H1 (cell line): ENCODE measurements at regions not wholly inside any gene's neighbourhood (a gene's known extent, or its start where the extent isn't known, plus 50 kb on each side); places are given as distances from the start of the nearest gene placed in this dataset.

Source experiments
- CTCF ChIA-PET: fragments of 300-600 bp; sonication (Branson Sonifier 250); formaldehyde crosslinking; loops from one replicate; lab custom pipeline; 2021; ENCODE audit not compliant: partially characterized antibody; lab: Charles Lee
- POLR2A ChIA-PET: fragments of 300-600 bp; sonication (Branson Sonifier 250); formaldehyde crosslinking; loops from one replicate; lab custom pipeline; 2021; ENCODE audit warnings: inconsistent platforms; ENCODE audit not compliant: partially characterized antibody; lab: Charles Lee
- DNase-seq, 2 experiments: peaks; one replicate each; pipeline versions ENCODE4 v3.0.0 to v3.0.0-alpha.2; 2010 to 2022; ENCODE audit warnings: low spot score in 2 of 2, low read depth in 1 of 2, mixed read lengths in 1 of 2
- FAIRE-seq: peaks from 2 replicates; lab custom pipeline; 2011; peaks lifted over from hg19 to GRCh38; lab: Jason Lieb, UNC
- H2AFZ ChIP-seq: 2 replicates; pipeline ENCODE4 v1.8.1; 2012; ENCODE audit warnings: low read length, inconsistent platforms
- H2AK5ac ChIP-seq: 2 replicates; pipeline ENCODE4 v1.6.1; 2013; ENCODE audit warnings: low read depth, low read length
- H2BK120ac ChIP-seq: replicated peaks from 2 replicates; pipeline ENCODE3; 2013; ENCODE audit warnings: low read depth, low read length, inconsistent platforms
- H2BK12ac ChIP-seq: 2 replicates; pipeline ENCODE4 v1.6.1; 2013; ENCODE audit warnings: low read depth, low read length
- H2BK15ac ChIP-seq: 2 replicates; pipeline ENCODE4 v1.6.1; 2013; ENCODE audit warnings: low read length
- H2BK20ac ChIP-seq: 2 replicates; pipeline ENCODE4 v1.6.1; 2013; ENCODE audit warnings: low read length
- H2BK5ac ChIP-seq: 2 replicates; pipeline ENCODE4 v1.6.1; 2013; ENCODE audit warnings: low read depth, low read length
- H3K14ac ChIP-seq: 2 replicates; pipeline ENCODE4 v1.6.1; 2013; ENCODE audit warnings: inconsistent platforms; ENCODE audit not compliant: insufficient read length
- H3K18ac ChIP-seq: 2 replicates; pipeline ENCODE4 v1.6.1; 2013; ENCODE audit warnings: low read length; ENCODE audit errors: extremely low read depth
- H3K23ac ChIP-seq: 2 replicates; pipeline ENCODE4 v1.6.1; 2013; ENCODE audit warnings: inconsistent platforms; ENCODE audit not compliant: insufficient read length
- H3K23me2 ChIP-seq: 2 replicates; pipeline ENCODE4 v1.6.1; 2013; ENCODE audit warnings: low read depth, low read length
- H3K27ac ChIP-seq: 2 replicates; pipeline ENCODE4 v1.6.1; 2011; ENCODE audit warnings: low read depth, low read length, inconsistent platforms
- H3K27me3 ChIP-seq, 4 experiments: replicated peaks in 1 of 4; 1 replicate in 1 of 4; 2 replicates in 3 of 4; pipeline versions ENCODE4 v1.6.1 to v1.8.1; 2011 to 2013; ENCODE audit warnings: low read length in 3 of 4, mild to moderate bottlenecking in 3 of 4, inconsistent platforms in 2 of 4, mixed read lengths in 2 of 4, moderate library complexity in 1 of 4; ENCODE audit not compliant: control insufficient read depth in 3 of 4, insufficient read depth in 3 of 4; ENCODE audit errors: extremely low read depth in 1 of 4
- H3K36me3 ChIP-seq, 4 experiments: 2 replicates each; pipeline versions ENCODE4 v1.6.1 to v1.8.1; 2011 to 2013; ENCODE audit warnings: mild to moderate bottlenecking in 4 of 4, low read length in 3 of 4, moderate library complexity in 2 of 4, control low read depth in 1 of 4, inconsistent platforms in 1 of 4; ENCODE audit not compliant: insufficient read depth in 4 of 4, control insufficient read depth in 2 of 4
- H3K4ac ChIP-seq: replicated peaks from 2 replicates; pipeline ENCODE3; 2013; ENCODE audit warnings: low read length, low read depth, mixed read lengths, inconsistent platforms; ENCODE audit not compliant: insufficient read length
- H3K4me1 ChIP-seq, 4 experiments: replicated peaks in 1 of 4; 1 replicate in 1 of 4; 2 replicates in 3 of 4; pipeline versions ENCODE4 v1.6.1 to v1.8.1; 2011 to 2013; ENCODE audit warnings: low read length in 3 of 4, inconsistent platforms in 2 of 4, mixed read lengths in 1 of 4; ENCODE audit not compliant: insufficient read depth in 4 of 4, control insufficient read depth in 3 of 4
- H3K4me2 ChIP-seq, 2 experiments: 2 replicates each; pipeline versions ENCODE4 v1.6.1 to v1.8.1; 2011 to 2013; ENCODE audit warnings: low read depth in 2 of 2, low read length in 2 of 2, control low read depth in 1 of 2, inconsistent platforms in 1 of 2, mild to moderate bottlenecking in 1 of 2; ENCODE audit not compliant: insufficient read depth in 1 of 2
- H3K4me3 ChIP-seq, 4 experiments: fragments of 200-600, 300-600 bp in 1 of 4; sonication (generic), shearing (Covaris generic), sonication (Bioruptor Twin) in 1 of 4; 2 replicates each; pipeline versions ENCODE4 v1.5.1 to v1.8.1; 2011 to 2016; ENCODE audit warnings: low read length in 4 of 4, low read depth in 3 of 4, control low read depth in 2 of 4, inconsistent platforms in 2 of 4, mild to moderate bottlenecking in 2 of 4, mixed read lengths in 1 of 4, moderate library complexity in 1 of 4; ENCODE audit not compliant: insufficient read depth in 2 of 4; ENCODE audit errors: extremely low read depth in 1 of 4
- H3K56ac ChIP-seq: replicated peaks from 2 replicates; pipeline ENCODE3; 2013; ENCODE audit warnings: low read depth, mild to moderate bottlenecking, mixed read lengths, low read length, inconsistent platforms; ENCODE audit not compliant: insufficient read length
- H3K79me1 ChIP-seq: 2 replicates; pipeline ENCODE4 v1.6.1; 2013; ENCODE audit warnings: low read depth, low read length, control low read depth
- H3K79me2 ChIP-seq, 2 experiments: 2 replicates each; pipeline versions ENCODE4 v1.6.1 to v1.8.1; 2012 to 2013; ENCODE audit warnings: low read length in 2 of 2, mild to moderate bottlenecking in 2 of 2, inconsistent platforms in 1 of 2; ENCODE audit not compliant: insufficient read depth in 2 of 2, control insufficient read depth in 1 of 2
- H3K9ac ChIP-seq, 4 experiments: replicated peaks in 1 of 4; 1 replicate in 1 of 4; 2 replicates in 3 of 4; pipeline versions ENCODE4 v1.6.1 to v1.8.1; 2011 to 2013; ENCODE audit warnings: low read depth in 3 of 4, low read length in 3 of 4, control low read depth in 2 of 4, mild to moderate bottlenecking in 2 of 4, moderate library complexity in 2 of 4, inconsistent platforms in 1 of 4; ENCODE audit errors: extremely low read depth in 1 of 4
- H3K9me3 ChIP-seq, 2 experiments: 2 replicates each; pipeline versions ENCODE4 v1.6.1 to v1.8.1; 2012 to 2013; ENCODE audit warnings: mild to moderate bottlenecking in 2 of 2, moderate library complexity in 2 of 2, control low read depth in 1 of 2, inconsistent platforms in 1 of 2, low read depth in 1 of 2, low read length in 1 of 2, mixed read lengths in 1 of 2; ENCODE audit not compliant: insufficient read depth in 2 of 2
- H4K20me1 ChIP-seq, 2 experiments: replicated peaks in 1 of 2; 2 replicates each; pipeline versions ENCODE3 to v1.8.1; 2011 to 2013; ENCODE audit warnings: inconsistent platforms in 2 of 2, low read length in 2 of 2, mild to moderate bottlenecking in 1 of 2; ENCODE audit not compliant: insufficient read depth in 2 of 2, control insufficient read depth in 1 of 2
- H4K5ac ChIP-seq: 2 replicates; pipeline ENCODE4 v1.6.1; 2013; ENCODE audit warnings: low read length, low read depth, mixed read lengths, inconsistent platforms; ENCODE audit not compliant: insufficient read length
- H4K8ac ChIP-seq: 2 replicates; pipeline ENCODE4 v1.8.0; 2013; ENCODE audit warnings: mild to moderate bottlenecking, moderate library complexity, low read length, inconsistent platforms; ENCODE audit not compliant: insufficient read depth; ENCODE audit errors: extremely low read depth
- H4K91ac ChIP-seq: replicated peaks from 2 replicates; pipeline ENCODE3; 2013; ENCODE audit warnings: low read length, mixed read lengths, inconsistent platforms; ENCODE audit not compliant: insufficient read length
- ASH2L ChIP-seq: fragments of 200-600, 300-600 bp; sonication (generic); IDR thresholded peaks from one replicate; pipeline ENCODE4 v1.7.1; 2017; ENCODE audit warnings: low read length
- BACH1 ChIP-seq: IDR thresholded peaks from 2 replicates; pipeline ENCODE4 v1.6.1; 2012; ENCODE audit warnings: low read length, improper control_type of control experiment
- WGBS, 2 experiments: shearing (Covaris generic) in 1 of 2; methylation state at CpG; one replicate each; pipeline versions ENCODE4 v1.1.6 to v1.1.7; 2013 to 2015; ENCODE audit warnings: low lambda C conversion rate in 2 of 2, mixed read lengths in 2 of 2, inconsistent platforms in 1 of 2, low coverage in 1 of 2, missing lambda C conversion rate in 1 of 2; ENCODE audit not compliant: insufficient replicate concordance in 2 of 2, insufficient coverage in 1 of 2, insufficient read length in 1 of 2; ENCODE audit errors: extremely low coverage in 1 of 2, missing lambda C conversion rate in 1 of 2; 5-methylcytosine and 5-hydroxymethylcytosine counted together

- no peak overlapping the region for H3K4ac ChIP-seq
- ChIA-PET POLR2A (no interaction called here), CTCF (interaction anchor here (1.1 kb wide), 1 partner anchor 67 kb away, joined by 3 read pairs; no protein-coding TSS in a partner anchor)
- H3K9ac ChIP-seq = no peak overlapping the region
- H3K23me2 ChIP-seq = 0 out of 2 replicates have a peak, but pooled peaks cover 1% of the 10 kb centered on the region
- H3K4me2 ChIP-seq = peak overlapping the region; percentile 12 to 24; a peak in 2 of 4 replicates
- H3K27ac ChIP-seq = no peak overlapping the region
- 76% methylated on average over 20 of the region's 20 CpGs; no CpG with 5 or more reads in 1 of the 2 experiments for whole genome bisulfite sequencing, 2 experiments
- no peak overlapping the region for H2AK5ac ChIP-seq
- H3K14ac ChIP-seq = no peak overlapping the region
- peaks cover 0 to 6% of the 10 kb centered on the region in 2 experiments; a peak in 2 of 4 replicates for H3K9me3 ChIP-seq
- H3K23ac ChIP-seq = no peak overlapping the region
- no peak overlapping the region for H2BK120ac ChIP-seq
- no peaks in the 10 kb centered on the region for H3K27me3 ChIP-seq
- peak overlapping the region; percentile 91 for H2AFZ ChIP-seq
- FAIRE-seq = no peak
- H3K36me3 ChIP-seq = no peaks in the 10 kb centered on the region
- no peaks in the 10 kb centered on the region for H3K79me2 ChIP-seq
- H3K18ac ChIP-seq = peak overlapping the region; percentile 73; the same call in 1 of the 2 replicates
- DNase-seq = no peak
- H2BK15ac ChIP-seq = 0 out of 2 replicates have a peak overlapping the region, but pooled peaks have one; percentile 88
- no peak overlapping the region for H2BK20ac ChIP-seq
- H4K8ac ChIP-seq = no peak overlapping the region
- H4K5ac ChIP-seq = no peak overlapping the region
- no peak overlapping the region for H4K91ac ChIP-seq
- H2BK12ac ChIP-seq = no peak overlapping the region
- TF ChIP-seq ASH2L (peak; percentile 27), BACH1 (no peak)
- H3K79me1 ChIP-seq = no peaks in the 10 kb centered on the region
- H2BK5ac ChIP-seq = no peak overlapping the region
- H3K4me3 ChIP-seq = no peak overlapping the region; a peak in 1 of 8 replicates
- H3K56ac ChIP-seq = no peak overlapping the region
- peaks cover 7 to 18% (median 11%) of the 10 kb centered on the region in 4 experiments for H3K4me1 ChIP-seq
- no peaks in the 10 kb centered on the region for H4K20me1 ChIP-seq
Observed at GRCh38 chr2:43057742-43058725, 168.4 kb downstream of the ZFP36L2 start.
